A172 (cell line): ENCODE measurements at regions not wholly inside any gene's neighbourhood (a gene's known extent, or its start where the extent isn't known, plus 50 kb on each side); places are given as distances from the start of the nearest gene placed in this dataset.

Experiments
- DNase-seq: peaks from one replicate; pipeline ENCODE4 v3.0.0-alpha.2; 2015; ENCODE audit warnings: low spot score

GRCh38 chr11:104830508-104830907 is 67.8 kb downstream of the CASP12 start:
- DNase-seq, result no peak

- peak; percentile 0 for DNase-seq
Observed at GRCh38 chr11:104830080-104830479, 68.2 kb downstream of the CASP12 start.

GRCh38 chr11:104826772-104827171 is 71.5 kb downstream of the CASP12 start:
- DNase-seq, result no peak

- DNase-seq, result peak; percentile 0
Observed at GRCh38 chr11:104823657-104824056, 74.6 kb downstream of the CASP12 start.

- DNase-seq, result no peak
Observed at GRCh38 chr11:104820431-104820830, 77.8 kb downstream of the CASP12 start.

- no peak for DNase-seq
Observed at GRCh38 chr11:104819603-104820002, 78.7 kb downstream of the CASP12 start.

GRCh38 chr11:104819107-104819506 is 79.2 kb downstream of the CASP12 start:
- no peak for DNase-seq

- no peak for DNase-seq
Observed at GRCh38 chr11:104817973-104818372, 80.3 kb downstream of the CASP12 start.

- no peak for DNase-seq
Observed at GRCh38 chr11:104813532-104813931, 84.7 kb downstream of the CASP12 start.

- no peak for DNase-seq
Observed at GRCh38 chr11:104812103-104812788, 86.0 kb downstream of the CASP12 start.

- no peak for DNase-seq
Observed at GRCh38 chr11:104803776-104804175, 94.5 kb downstream of the CASP12 start.

- DNase-seq, result no peak
Observed at GRCh38 chr11:104799251-104799650, 99.0 kb downstream of the CASP12 start.

GRCh38 chr11:104798789-104799188 is 99.5 kb downstream of the CASP12 start:
- DNase-seq, result no peak

GRCh38 chr11:104796301-104796700 is 102.0 kb downstream of the CASP12 start:
- no peak for DNase-seq

GRCh38 chr11:104795501-104796213 is 102.6 kb downstream of the CASP12 start:
- DNase-seq, result no peak

GRCh38 chr11:104792861-104793260 is 105.4 kb downstream of the CASP12 start:
- no peak for DNase-seq

- DNase-seq, result no peak
Observed at GRCh38 chr11:104791896-104792295, 106.4 kb downstream of the CASP12 start.

- no peak for DNase-seq
Observed at GRCh38 chr11:104784684-104785460, 113.4 kb downstream of the CASP12 start.

- DNase-seq, result no peak
Observed at GRCh38 chr11:104783241-104783640, 115.0 kb downstream of the CASP12 start.

- no peak for DNase-seq
Observed at GRCh38 chr11:104782377-104782754, 115.9 kb downstream of the CASP12 start.

GRCh38 chr11:104781719-104782376 is 116.4 kb downstream of the CASP12 start:
- DNase-seq, result no peak

- no peak for DNase-seq
Observed at GRCh38 chr11:104781037-104781436, 117.2 kb downstream of the CASP12 start.
